ENCODE measurements at regions not wholly inside any gene's neighbourhood (a gene's known extent, or its start where the extent isn't known, plus 50 kb on each side); places are given as distances from the start of the nearest gene placed in this dataset.

DNA sequence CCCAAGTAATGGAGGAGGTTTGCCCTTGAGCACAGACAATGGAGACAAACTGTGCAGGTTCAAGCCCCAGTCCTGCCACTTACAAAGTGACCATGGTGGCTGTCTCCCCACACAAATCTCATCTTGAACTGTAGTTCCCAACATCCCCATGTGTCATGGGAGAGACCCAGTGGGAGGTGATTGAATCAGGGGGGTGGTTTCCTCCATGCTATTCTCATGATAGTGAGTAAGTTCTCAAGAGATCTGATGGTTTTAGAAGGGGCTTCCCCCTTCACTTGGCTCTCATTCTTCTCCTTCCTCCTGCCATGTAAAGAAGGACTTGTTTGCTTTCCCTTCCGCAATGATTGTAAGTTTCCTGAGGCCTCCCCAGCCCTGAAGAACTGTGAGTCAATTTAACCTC lies 225.4 kb downstream of the TXNL1 start:
- H3K4me1 ChIP-seq: no peaks in the 10 kb centered on the region
- no peak overlapping the region for H3K4me3 ChIP-seq
- H3K36me3 ChIP-seq: no peaks in the 10 kb centered on the region
- H3K27me3 ChIP-seq: no peaks in the 10 kb centered on the region
- H3K27ac ChIP-seq: no peak overlapping the region
- WGBS, 2 donors: 93 to 100% methylated on average over 1 of the region's 1 CpG
- intact Hi-C loops (cut with DNase I): no loop called here
- no peaks in the 10 kb centered on the region for H3K9me3 ChIP-seq
- ATAC-seq (no peak), DNase-seq (no peak), FAIRE-seq (no peak)
- TF ChIP-seq CTCF (IDR thresholded peaks at IDR 0.05): no peak

DNA sequence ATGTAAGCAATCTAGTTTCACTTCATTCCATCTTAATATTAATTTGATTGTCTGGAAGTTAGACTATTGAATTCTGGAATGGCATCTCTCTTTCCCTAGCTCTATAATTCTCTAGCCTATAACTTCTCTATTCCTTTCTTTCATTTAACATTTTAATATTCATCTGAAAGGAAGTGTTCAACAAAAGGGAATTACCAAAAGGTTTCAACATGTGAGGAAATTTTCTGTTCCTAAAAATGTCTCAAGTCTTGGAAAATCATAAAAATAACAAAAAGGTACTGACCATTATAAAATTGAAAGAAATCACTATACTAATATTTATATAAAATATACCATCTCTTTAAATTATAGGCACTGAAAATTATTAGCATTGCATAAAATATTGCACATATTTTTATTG lies 228.7 kb downstream of the TXNL1 start:
- DNase-seq (no peak), ATAC-seq (no peak), FAIRE-seq (no peak)
- intact Hi-C loops (cut with DNase I): no loop called here
- Histone ChIP-seq H3K36me3 (no peaks in the 10 kb centered on the region), H3K4me3 (no peak overlapping the region), H3K27ac (no peak overlapping the region), H3K4me1 (no peaks in the 10 kb centered on the region), H3K27me3 (no peaks in the 10 kb centered on the region), H3K9me3 (no peaks in the 10 kb centered on the region)
- TF ChIP-seq CTCF (IDR thresholded peaks at IDR 0.05): no peak

DNA sequence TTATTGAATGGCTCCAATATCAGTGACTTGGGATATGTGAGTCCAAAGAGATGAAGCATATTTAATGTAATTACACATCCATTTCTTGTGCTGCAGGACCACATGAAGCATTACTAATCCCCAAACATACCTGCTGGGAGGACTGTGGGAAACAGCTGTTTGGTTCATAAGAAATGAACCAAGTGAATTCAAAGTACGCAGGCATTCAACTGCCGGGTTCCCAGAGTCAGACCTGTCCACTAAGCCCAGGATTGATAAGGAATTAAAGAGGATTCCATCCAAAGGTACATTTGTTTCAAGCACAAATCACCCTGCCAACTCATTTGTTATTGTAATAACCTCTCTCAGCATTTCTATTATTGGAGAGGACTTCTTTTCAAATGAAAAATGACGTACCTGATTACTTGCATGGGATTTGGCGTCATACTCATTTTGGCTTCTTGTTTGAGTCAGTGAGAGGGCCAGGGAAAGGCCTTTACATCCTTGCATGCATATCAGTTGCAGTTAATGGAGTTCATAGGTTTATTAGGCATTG lies 230.7 kb downstream of the TXNL1 start:
- whole genome bisulfite sequencing, 2 donors: 60 to 64% methylated on average over 4 of the region's 4 CpGs
- no peak for FAIRE-seq
- peak in 1 of 4 donors; percentile 26 for ATAC-seq

GRCh38 chr18:56402872-56403516 lies 235.4 kb downstream of the TXNL1 start:
- no peak for DNase-seq
- WGBS, 2 donors: 82 to 86% methylated on average over 1 of the region's 1 CpG
- Histone ChIP-seq H3K27me3 (no peaks in the 10 kb centered on the region), H3K9me3 (no peaks in the 10 kb centered on the region), H3K27ac (no peak overlapping the region), H3K4me1 (no peaks in the 10 kb centered on the region), H3K36me3 (no peaks in the 10 kb centered on the region), H3K4me3 (no peak overlapping the region)
- peak in 2 of 4 donors; percentile 42 to 67 for ATAC-seq
- intact Hi-C loops (cut with DNase I): no loop called here
- no peak for FAIRE-seq
- TF ChIP-seq CTCF (IDR thresholded peaks at IDR 0.05): no peak

More for the DNA sequence above, 230.7 kb downstream of the TXNL1 start:
- Histone ChIP-seq H3K27ac (no peak overlapping the region), H3K4me1 (no peaks in the 10 kb centered on the region), H3K4me3 (no peak overlapping the region), H3K9me3 (no peaks in the 10 kb centered on the region), H3K27me3 (no peaks in the 10 kb centered on the region), H3K36me3 (no peaks in the 10 kb centered on the region)
- intact Hi-C loops (cut with DNase I): no loop called here
- TF ChIP-seq CTCF (IDR thresholded peaks at IDR 0.05): no peak
- no peak for DNase-seq

DNA sequence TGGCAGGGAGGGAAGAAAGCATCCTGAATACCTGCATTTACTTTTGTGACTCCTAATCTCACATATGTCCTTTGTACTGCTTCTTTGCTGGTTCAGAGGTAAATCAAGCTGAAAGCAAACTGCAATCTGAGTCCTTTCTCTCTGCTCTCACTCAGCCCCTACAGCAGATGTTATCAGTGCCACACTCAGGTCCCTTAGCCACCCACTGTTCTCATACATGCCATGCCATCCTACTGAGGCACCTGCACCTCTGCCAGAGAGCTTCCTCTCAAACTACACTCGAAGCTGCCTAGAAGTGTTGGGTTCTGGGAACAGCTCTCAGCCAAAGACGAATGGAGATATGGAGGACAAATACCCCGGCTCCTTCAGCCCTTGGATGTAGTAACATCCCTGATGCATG lies 244.5 kb downstream of the TXNL1 start:
- Histone ChIP-seq H3K4me3 (no peak overlapping the region), H3K9me3 (no peaks in the 10 kb centered on the region), H3K4me1 (peaks cover 0 to 7% (median 0%) of the 10 kb centered on the region in 3 donors), H3K27me3 (no peaks in the 10 kb centered on the region), H3K36me3 (no peaks in the 10 kb centered on the region), H3K27ac (no peak overlapping the region)
- no peak for DNase-seq
- no peak for TF ChIP-seq CTCF (IDR thresholded peaks at IDR 0.05)
- intact Hi-C loops (cut with DNase I): no loop called here
- ATAC-seq: no peak
- no peak for FAIRE-seq
- WGBS, 2 donors: 81 to 90% methylated on average over 3 of the region's 3 CpGs

Measured in pancreas (tissue), 10 donors.